Small intestine (tissue), 7 donors: ENCODE measurements at regions not wholly inside any gene's neighbourhood (a gene's known extent, or its start where the extent isn't known, plus 50 kb on each side); places are given as distances from the start of the nearest gene placed in this dataset.
"Not testable (repeated sequence)": the region's sequence is repeated elsewhere in the genome, so short reads cannot be mapped to it uniquely, and the experiment has no call there.

Experiments used
- DNase-seq, 2 donors: peaks; one replicate each; pipeline versions ENCODE4 v3.0.0 to v3.0.0-alpha.2; 2013
- FAIRE-seq: peaks from 2 replicates; lab custom pipeline; 2012; peaks lifted over from hg19 to GRCh38; lab: Jason Lieb, UNC
- H3K27ac ChIP-seq, 3 donors: one replicate each; pipeline ENCODE4 v1.5.1; 2013; ENCODE audit warnings: low read length in 2 of 3, mild to moderate bottlenecking in 2 of 3, control low read depth in 1 of 3, inconsistent platforms in 1 of 3, low read depth in 1 of 3, moderate library complexity in 1 of 3
- H3K27me3 ChIP-seq, 3 donors: one replicate each; pipeline ENCODE4 v1.6.1; 2013; ENCODE audit warnings: low read length in 3 of 3, inconsistent platforms in 1 of 3; ENCODE audit not compliant: control insufficient read depth in 3 of 3, insufficient read depth in 3 of 3
- H3K36me3 ChIP-seq, 3 donors: one replicate each; pipeline ENCODE4 v1.6.1; 2013; ENCODE audit warnings: low read length in 3 of 3, inconsistent platforms in 1 of 3, low read depth in 1 of 3, mild to moderate bottlenecking in 1 of 3, moderate library complexity in 1 of 3; ENCODE audit not compliant: control insufficient read depth in 3 of 3, insufficient read depth in 2 of 3
- H3K4me1 ChIP-seq, 3 donors: one replicate each; pipeline ENCODE4 v1.6.1; 2013; ENCODE audit warnings: low read length in 2 of 3, inconsistent platforms in 1 of 3, low read depth in 1 of 3, mild to moderate bottlenecking in 1 of 3, moderate library complexity in 1 of 3; ENCODE audit not compliant: control insufficient read depth in 3 of 3, insufficient read depth in 2 of 3
- H3K4me3 ChIP-seq, 3 donors: one replicate each; pipeline ENCODE4 v1.5.1; 2013; ENCODE audit warnings: low read length in 3 of 3, control low read depth in 1 of 3, inconsistent platforms in 1 of 3, low read depth in 1 of 3, mild to moderate bottlenecking in 1 of 3, moderate library complexity in 1 of 3
- H3K9me3 ChIP-seq, 2 donors: one replicate each; pipeline ENCODE4 v1.6.1; 2013; ENCODE audit warnings: low read depth in 1 of 2, low read length in 1 of 2; ENCODE audit not compliant: control insufficient read depth in 2 of 2, insufficient read depth in 1 of 2
- WGBS, 3 donors: extraction: QIAGEN DNeasy Blood & Tissue Kit; methylation state at CpG; one replicate each; pipeline ENCODE4 v1.1.7; 2013; 5-methylcytosine and 5-hydroxymethylcytosine counted together
- donor health status: healthy with polysubstance abuse.
- donor health status: control.
- donor health status: control.
- donor health status: Bipolar disorder and iron deficiency.
- donor health status: healthy.

DNA sequence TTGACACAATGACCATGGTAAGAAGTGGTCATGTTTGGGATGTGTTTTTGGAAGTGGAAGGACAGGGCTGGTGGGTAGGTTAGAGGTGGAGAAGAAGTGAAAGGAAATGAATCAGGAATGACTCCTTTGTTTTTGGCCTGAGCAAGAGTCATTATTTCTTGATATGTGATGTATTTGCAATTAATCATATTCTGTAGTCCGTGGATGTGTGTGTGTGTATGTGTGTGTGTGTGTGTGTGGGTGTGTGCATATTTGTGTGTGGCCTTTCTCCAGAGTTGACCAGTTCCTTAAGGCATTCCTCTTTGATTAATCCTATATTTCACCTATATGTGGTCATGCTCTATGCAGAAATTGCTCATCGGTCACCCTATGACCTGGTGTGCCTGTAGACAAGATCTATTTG is 130.7 kb downstream of the UTRN start:
- H3K27ac ChIP-seq: no peak overlapping the region
- no peaks in the 10 kb centered on the region for H3K4me1 ChIP-seq
- no peak overlapping the region for H3K4me3 ChIP-seq
- no peak for DNase-seq
- 79 to 90% (median 79%) methylated on average over 2 of the region's 2 CpGs for WGBS, 3 donors
- no peak for FAIRE-seq
- H3K9me3 ChIP-seq: no peaks in the 10 kb centered on the region
- no peaks in the 10 kb centered on the region for H3K27me3 ChIP-seq
- H3K36me3 ChIP-seq: peaks cover 0 to 3% (median 0%) of the 10 kb centered on the region in 3 donors

DNA sequence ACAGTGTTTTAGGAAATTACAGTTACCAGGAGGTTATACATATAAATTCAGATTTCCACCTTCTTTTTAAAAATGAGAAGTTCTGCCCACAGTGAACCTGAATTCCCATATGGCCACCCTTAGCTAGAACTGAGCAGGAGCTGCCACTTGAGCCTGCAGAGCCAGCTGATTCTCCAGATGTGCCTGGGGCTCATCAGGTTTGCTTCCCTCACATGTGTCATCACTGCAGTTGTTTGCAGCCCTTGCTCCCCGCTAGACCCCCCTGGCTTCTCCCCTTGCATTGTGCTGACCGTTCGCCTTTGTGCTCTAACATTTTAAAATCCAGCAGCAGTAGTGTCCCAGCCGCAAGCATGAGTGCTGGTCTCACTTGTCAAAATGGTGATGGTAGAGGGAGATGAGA is 131.1 kb downstream of the UTRN start:
- Histone ChIP-seq H3K9me3 (no peaks in the 10 kb centered on the region), H3K27me3 (no peaks in the 10 kb centered on the region), H3K4me3 (no peak overlapping the region), H3K27ac (no peak overlapping the region), H3K4me1 (no peaks in the 10 kb centered on the region), H3K36me3 (peaks cover 0 to 3% (median 0%) of the 10 kb centered on the region in 3 donors)
- DNase-seq: no peak
- FAIRE-seq: no peak
- 93 to 97% (median 96%) methylated on average over 4 of the region's 4 CpGs for WGBS, 3 donors

DNA sequence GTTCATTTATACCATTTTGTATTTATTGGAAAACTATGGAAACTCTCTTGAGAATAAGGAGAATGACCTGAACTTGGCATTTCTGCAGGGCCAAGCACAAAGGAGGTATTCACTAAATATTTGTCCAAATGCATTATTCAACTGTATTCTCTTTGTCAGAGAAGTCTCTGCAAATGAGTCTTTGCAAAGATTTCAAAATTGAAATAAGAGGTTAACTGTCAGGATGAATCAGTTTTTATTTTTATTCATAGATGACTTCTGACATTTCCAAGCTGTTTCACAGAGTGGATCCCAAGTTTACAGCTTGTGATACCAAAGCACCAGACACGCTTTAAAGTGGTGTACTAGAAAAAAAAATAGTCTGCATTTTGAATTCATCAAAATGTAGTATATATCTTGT is 131.6 kb downstream of the UTRN start:
- 83 to 97% (median 92%) methylated on average over 1 of the region's 1 CpG for WGBS, 3 donors
- DNase-seq (no peak), FAIRE-seq (no peak)
- Histone ChIP-seq H3K9me3 (no peaks in the 10 kb centered on the region), H3K27me3 (no peaks in the 10 kb centered on the region), H3K36me3 (peaks cover 0 to 3% (median 0%) of the 10 kb centered on the region in 3 donors), H3K4me1 (no peaks in the 10 kb centered on the region), H3K27ac (no peak overlapping the region), H3K4me3 (no peak overlapping the region)

DNA sequence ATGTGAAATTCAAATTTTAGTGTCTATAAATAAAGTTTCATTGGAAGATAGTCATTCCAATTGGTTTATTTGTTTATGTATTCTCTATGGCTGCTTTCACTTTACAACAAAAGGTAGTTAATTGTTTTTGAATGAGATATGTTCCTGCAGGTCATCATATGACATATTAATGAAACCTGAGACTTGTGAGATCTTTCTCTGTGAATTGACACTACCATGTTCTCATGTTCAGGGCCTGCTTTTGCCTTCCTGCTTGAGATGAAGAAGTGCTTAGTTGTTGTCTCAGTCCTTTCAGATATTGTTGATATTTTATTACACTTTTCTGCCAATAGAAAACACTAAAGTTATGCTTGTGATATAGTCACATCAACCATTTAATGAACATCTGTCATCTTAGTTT is 132.5 kb downstream of the UTRN start:
- H3K4me1 ChIP-seq: no peaks in the 10 kb centered on the region
- no peak overlapping the region for H3K4me3 ChIP-seq
- no peaks in the 10 kb centered on the region for H3K9me3 ChIP-seq
- DNase-seq: no peak
- H3K27me3 ChIP-seq: no peaks in the 10 kb centered on the region
- peaks cover 0 to 5% (median 0%) of the 10 kb centered on the region in 3 donors for H3K36me3 ChIP-seq
- no peak overlapping the region for H3K27ac ChIP-seq
- FAIRE-seq: no peak

DNA sequence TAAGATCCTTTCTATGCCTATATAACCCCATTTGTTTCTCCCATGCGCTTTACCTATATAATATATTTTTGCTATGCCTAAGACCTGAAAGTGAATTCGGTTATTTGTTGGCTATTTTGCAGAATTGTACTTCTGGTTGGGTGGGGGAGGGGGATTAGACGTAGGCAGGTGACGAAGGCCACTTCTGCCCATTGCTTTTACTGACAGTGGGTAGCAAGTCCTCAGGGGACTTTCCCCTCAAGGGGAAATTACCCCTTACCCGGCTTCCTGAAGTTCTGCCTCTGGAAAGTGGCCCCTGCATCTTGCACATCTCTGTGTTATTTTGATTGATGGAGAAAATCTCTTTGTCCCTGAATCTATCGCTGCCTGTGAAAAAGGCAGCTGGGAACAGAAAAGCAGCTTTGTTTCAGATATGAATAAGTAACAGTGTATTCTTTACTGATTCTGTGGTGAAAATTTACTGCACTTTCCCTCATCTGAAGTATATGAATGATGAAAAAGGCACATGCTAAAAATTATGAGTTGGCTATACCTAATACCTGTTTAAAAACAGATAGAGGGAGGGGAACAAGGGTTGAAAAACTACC is 133.9 kb downstream of the UTRN start:
- DNase-seq: no peak
- Histone ChIP-seq H3K36me3 (peaks cover 0 to 8% (median 4%) of the 10 kb centered on the region in 3 donors), H3K4me1 (no peaks in the 10 kb centered on the region), H3K27me3 (no peaks in the 10 kb centered on the region), H3K27ac (no peak overlapping the region), H3K9me3 (no peaks in the 10 kb centered on the region), H3K4me3 (no peak overlapping the region)
- FAIRE-seq: no peak
- WGBS, 3 donors: 75 to 86% (median 76%) methylated on average over 6 of the region's 6 CpGs

DNA sequence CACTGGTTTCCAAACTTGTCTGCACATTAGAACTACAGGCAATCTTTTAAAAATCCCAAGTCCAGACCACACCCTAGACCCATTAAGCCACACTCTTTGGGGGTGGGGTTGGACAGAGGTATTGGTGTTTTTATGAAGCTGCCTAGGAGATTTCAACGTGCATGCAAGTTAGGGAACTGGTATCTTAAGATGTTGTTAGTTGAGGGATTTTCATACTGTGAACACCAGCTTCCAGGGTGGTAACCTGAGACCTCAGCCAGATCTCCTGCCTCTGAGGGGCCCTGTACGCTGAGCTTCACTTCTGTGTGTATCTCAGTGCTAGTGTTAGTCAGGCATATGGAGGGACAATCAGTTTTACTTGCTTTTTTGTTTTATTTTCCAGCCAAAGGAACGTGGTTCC is 138.0 kb downstream of the UTRN start:
- Histone ChIP-seq H3K27ac (no peak overlapping the region), H3K4me1 (no peaks in the 10 kb centered on the region), H3K4me3 (no peak overlapping the region), H3K9me3 (no peaks in the 10 kb centered on the region), H3K36me3 (peaks cover 2 to 10% (median 4%) of the 10 kb centered on the region in 3 donors), H3K27me3 (no peaks in the 10 kb centered on the region)
- WGBS, 3 donors: 61 to 67% (median 65%) methylated on average over 3 of the region's 3 CpGs
- no peak for DNase-seq
- no peak for FAIRE-seq

DNA sequence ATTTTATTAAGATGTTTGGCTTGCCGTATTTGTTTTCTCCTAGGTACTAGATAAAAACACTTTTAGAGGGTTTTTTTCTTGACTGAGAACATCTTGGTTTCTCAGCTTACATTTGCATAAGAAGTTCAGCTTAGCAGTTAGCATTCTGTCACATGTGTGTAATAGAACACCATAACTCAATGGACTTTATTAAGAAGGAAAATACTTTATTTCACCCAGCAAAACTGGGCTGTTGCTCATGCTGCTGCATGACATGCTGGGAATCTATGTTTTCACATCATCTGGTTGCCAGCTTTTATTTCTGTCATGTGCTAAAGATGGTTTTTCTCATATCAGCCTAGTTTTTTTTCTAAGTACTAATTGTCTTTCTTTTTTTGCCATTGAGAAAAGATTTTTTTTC is 144.6 kb downstream of the UTRN start:
- FAIRE-seq (no peak), DNase-seq (no peak)
- 91 to 98% (median 97%) methylated on average over 1 of the region's 1 CpG for WGBS, 3 donors

DNA sequence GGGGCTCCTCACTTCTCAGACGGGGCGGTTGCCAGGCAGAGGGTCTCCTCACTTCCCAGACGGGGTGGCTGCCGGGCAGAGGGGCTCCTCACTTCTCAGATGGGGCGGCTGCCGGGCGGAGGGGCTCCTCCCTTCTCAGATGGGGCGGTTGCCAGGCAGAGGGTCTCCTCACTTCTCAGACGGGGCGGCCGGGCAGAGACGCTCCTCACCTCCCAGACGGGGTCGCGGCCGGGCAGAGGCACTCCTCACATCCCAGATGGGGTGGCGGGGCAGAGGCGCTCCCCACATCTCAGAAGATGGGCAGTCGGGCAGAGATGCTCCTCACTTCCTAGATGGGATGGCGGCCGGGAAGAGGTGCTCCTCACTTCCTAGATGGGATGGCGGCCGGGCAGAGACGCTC is 148.3 kb downstream of the UTRN start:
- not testable (repeated sequence) for H3K4me1 ChIP-seq, H3K27ac ChIP-seq, H3K36me3 ChIP-seq, DNase-seq, H3K4me3 ChIP-seq, H3K9me3 ChIP-seq, FAIRE-seq, H3K27me3 ChIP-seq
- WGBS, 3 donors: 95 to 98% (median 97%) methylated on average over 9 to 24 of the region's 24 CpGs

More for the DNA sequence above, 144.6 kb downstream of the UTRN start:
- no peaks in the 10 kb centered on the region for H3K9me3 ChIP-seq
- no peaks in the 10 kb centered on the region for H3K27me3 ChIP-seq
- H3K36me3 ChIP-seq: peaks cover 0 to 4% (median 3%) of the 10 kb centered on the region in 3 donors
- H3K4me3 ChIP-seq: no peak overlapping the region
- H3K27ac ChIP-seq: no peak overlapping the region
- H3K4me1 ChIP-seq: no peaks in the 10 kb centered on the region
